ENCODE measurements at regions not wholly inside any gene's neighbourhood (a gene's known extent, or its start where the extent isn't known, plus 50 kb on each side); places are given as distances from the start of the nearest gene placed in this dataset.

DNA sequence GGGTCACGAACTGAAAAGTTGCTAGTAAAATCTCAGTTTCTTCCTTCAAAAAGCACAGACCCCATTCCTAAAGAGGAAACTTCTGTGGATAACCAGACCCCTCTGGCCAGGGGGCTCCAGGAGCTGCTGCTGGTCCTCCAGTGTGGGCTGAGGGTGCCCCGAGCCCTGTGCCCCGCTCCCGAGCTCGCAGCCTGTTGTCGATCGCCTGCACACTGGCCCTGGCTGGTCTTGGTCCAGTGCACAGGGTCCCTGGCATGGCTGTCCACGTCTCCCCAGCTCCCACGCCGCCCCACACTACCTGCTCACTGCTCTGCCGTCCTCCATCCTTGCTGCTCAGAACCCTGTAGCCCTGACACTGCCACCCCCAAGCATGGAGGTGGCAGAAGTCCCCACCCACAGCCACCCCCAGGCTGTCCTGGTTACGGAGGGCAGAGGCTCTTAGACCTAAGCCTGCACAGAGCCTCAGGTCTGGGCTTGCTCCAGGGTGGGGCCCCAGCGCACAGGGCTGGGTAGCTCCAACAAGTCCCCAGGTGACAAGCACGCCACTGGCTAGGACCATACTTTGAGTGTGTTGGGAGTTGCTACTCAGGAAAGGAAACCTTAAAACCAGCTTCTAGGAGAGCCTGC lies 87.0 kb downstream of the PLXNA1 start:
- H3K27ac ChIP-seq (ENCODE audit: low read depth): no peak overlapping the region
- H3K4me3 ChIP-seq: no peak overlapping the region
- H3K79me2 ChIP-seq (replicated peaks; ENCODE audit: insufficient read depth): no peaks in the 10 kb centered on the region
- no peaks in the 10 kb centered on the region for H3K36me3 ChIP-seq (ENCODE audit: insufficient read depth)
- no peaks in the 10 kb centered on the region for H4K20me1 ChIP-seq (replicated peaks; ENCODE audit: insufficient read depth)
- no peak overlapping the region for H3K4me2 ChIP-seq
- no peak for ATAC-seq
- no peaks in the 10 kb centered on the region for H3K27me3 ChIP-seq (ENCODE audit: insufficient read depth)
- TF ChIP-seq, protein P1, sequence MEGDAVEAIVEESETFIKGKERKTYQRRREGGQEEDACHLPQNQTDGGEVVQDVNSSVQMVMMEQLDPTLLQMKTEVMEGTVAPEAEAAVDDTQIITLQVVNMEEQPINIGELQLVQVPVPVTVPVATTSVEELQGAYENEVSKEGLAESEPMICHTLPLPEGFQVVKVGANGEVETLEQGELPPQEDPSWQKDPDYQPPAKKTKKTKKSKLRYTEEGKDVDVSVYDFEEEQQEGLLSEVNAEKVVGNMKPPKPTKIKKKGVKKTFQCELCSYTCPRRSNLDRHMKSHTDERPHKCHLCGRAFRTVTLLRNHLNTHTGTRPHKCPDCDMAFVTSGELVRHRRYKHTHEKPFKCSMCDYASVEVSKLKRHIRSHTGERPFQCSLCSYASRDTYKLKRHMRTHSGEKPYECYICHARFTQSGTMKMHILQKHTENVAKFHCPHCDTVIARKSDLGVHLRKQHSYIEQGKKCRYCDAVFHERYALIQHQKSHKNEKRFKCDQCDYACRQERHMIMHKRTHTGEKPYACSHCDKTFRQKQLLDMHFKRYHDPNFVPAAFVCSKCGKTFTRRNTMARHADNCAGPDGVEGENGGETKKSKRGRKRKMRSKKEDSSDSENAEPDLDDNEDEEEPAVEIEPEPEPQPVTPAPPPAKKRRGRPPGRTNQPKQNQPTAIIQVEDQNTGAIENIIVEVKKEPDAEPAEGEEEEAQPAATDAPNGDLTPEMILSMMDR (conservative IDR thresholded peaks at IDR 0.05; ENCODE audit: low read depth in 2 of 2): no peak
- TF ChIP-seq EZH2 (IDR thresholded peaks at IDR 0.05; ENCODE audit: low read depth, unreplicated experiment): no peak
- TF ChIP-seq ZNF462 (CRISPR knock-in tag; IDR thresholded peaks at IDR 0.05): no peak
- no peak for TF ChIP-seq EZH2phosphoT487 (IDR thresholded peaks at IDR 0.05; ENCODE audit: unreplicated experiment)
- TF ChIP-seq, protein P2, sequence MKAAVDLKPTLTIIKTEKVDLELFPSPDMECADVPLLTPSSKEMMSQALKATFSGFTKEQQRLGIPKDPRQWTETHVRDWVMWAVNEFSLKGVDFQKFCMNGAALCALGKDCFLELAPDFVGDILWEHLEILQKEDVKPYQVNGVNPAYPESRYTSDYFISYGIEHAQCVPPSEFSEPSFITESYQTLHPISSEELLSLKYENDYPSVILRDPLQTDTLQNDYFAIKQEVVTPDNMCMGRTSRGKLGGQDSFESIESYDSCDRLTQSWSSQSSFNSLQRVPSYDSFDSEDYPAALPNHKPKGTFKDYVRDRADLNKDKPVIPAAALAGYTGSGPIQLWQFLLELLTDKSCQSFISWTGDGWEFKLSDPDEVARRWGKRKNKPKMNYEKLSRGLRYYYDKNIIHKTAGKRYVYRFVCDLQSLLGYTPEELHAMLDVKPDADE (IDR thresholded peaks at IDR 0.05): no peak
- no peak for TF ChIP-seq POLR2AphosphoS5 (IDR thresholded peaks at IDR 0.05; ENCODE audit: low read depth)
- TF ChIP-seq JUNB (IDR thresholded peaks at IDR 0.05; ENCODE audit: unreplicated experiment): no peak
- no peak for TF ChIP-seq STAT1 (IDR thresholded peaks at IDR 0.05; ENCODE audit: unreplicated experiment)
- no peak for TF ChIP-seq NANOG (IDR thresholded peaks at IDR 0.05; ENCODE audit: borderline replicate concordance)
- TF ChIP-seq ZNF331 (CRISPR knock-in tag; IDR thresholded peaks at IDR 0.05; ENCODE audit: low read depth): no peak
- no peak for TF ChIP-seq CREB1 (CRISPR knock-in tag; IDR thresholded peaks at IDR 0.05; ENCODE audit: low read depth)
- TF ChIP-seq, protein P3, sequence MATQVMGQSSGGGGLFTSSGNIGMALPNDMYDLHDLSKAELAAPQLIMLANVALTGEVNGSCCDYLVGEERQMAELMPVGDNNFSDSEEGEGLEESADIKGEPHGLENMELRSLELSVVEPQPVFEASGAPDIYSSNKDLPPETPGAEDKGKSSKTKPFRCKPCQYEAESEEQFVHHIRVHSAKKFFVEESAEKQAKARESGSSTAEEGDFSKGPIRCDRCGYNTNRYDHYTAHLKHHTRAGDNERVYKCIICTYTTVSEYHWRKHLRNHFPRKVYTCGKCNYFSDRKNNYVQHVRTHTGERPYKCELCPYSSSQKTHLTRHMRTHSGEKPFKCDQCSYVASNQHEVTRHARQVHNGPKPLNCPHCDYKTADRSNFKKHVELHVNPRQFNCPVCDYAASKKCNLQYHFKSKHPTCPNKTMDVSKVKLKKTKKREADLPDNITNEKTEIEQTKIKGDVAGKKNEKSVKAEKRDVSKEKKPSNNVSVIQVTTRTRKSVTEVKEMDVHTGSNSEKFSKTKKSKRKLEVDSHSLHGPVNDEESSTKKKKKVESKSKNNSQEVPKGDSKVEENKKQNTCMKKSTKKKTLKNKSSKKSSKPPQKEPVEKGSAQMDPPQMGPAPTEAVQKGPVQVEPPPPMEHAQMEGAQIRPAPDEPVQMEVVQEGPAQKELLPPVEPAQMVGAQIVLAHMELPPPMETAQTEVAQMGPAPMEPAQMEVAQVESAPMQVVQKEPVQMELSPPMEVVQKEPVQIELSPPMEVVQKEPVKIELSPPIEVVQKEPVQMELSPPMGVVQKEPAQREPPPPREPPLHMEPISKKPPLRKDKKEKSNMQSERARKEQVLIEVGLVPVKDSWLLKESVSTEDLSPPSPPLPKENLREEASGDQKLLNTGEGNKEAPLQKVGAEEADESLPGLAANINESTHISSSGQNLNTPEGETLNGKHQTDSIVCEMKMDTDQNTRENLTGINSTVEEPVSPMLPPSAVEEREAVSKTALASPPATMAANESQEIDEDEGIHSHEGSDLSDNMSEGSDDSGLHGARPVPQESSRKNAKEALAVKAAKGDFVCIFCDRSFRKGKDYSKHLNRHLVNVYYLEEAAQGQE (IDR thresholded peaks at IDR 0.05; ENCODE audit: unreplicated experiment): no peak
- no peak for TF ChIP-seq ZNF114 (CRISPR knock-in tag; IDR thresholded peaks at IDR 0.05)
- H3K4me1 ChIP-seq (ENCODE audit: insufficient read depth): no peaks in the 10 kb centered on the region
- DNase-seq (ENCODE audit: low spot score): no peak
- Mint-ChIP-seq H3K27me3 (ENCODE audit: insufficient read depth, low read depth, poor library complexity) (no peaks in the 10 kb centered on the region), H3K36me3 (ENCODE audit: low read depth) (no peaks in the 10 kb centered on the region), H3K27ac (no peak overlapping the region), H3K4me3 (no peak overlapping the region), H3K9me3 (no peaks in the 10 kb centered on the region), H3K4me1 (no peaks in the 10 kb centered on the region; the same call in 1 of the 3 replicates)
- 0 out of 2 replicates have a peak overlapping the region, but pooled peaks have one; percentile 23 for H2AFZ ChIP-seq
- no peaks in the 10 kb centered on the region for H3K9me2 ChIP-seq (ENCODE audit: insufficient read depth)
- H3F3A ChIP-seq (replicated peaks; ENCODE audit: low read depth): no peaks in the 10 kb centered on the region

Data from GM23338 (cell line).